ENCODE measurements at regions not wholly inside any gene's neighbourhood (a gene's known extent, or its start where the extent isn't known, plus 50 kb on each side); places are given as distances from the start of the nearest gene placed in this dataset.

- Mint-ChIP-seq H3K27ac (no peak overlapping the region), H3K36me3 (no peaks in the 10 kb centered on the region), H3K9me3 (peaks cover 5 to 12% of the 10 kb centered on the region in 2 donors)
- no peak for DNase-seq (ENCODE audit: low spot score in 2 of 2)
- ATAC-seq: no peak
Observed at GRCh38 chr2:220315098-220315823, 687.8 kb downstream of the SLC4A3 start.

- Mint-ChIP-seq H3K9me3 (peaks cover 13 to 24% of the 10 kb centered on the region in 2 donors), H3K36me3 (no peaks in the 10 kb centered on the region), H3K27ac (no peak overlapping the region)
- no peak for ATAC-seq
- no peak for DNase-seq (ENCODE audit: low spot score in 2 of 2)
Observed at GRCh38 chr2:220318037-220318436, 690.6 kb downstream of the SLC4A3 start.

GRCh38 chr2:220318508-220318907 is 691.1 kb downstream of the SLC4A3 start:
- DNase-seq (ENCODE audit: low spot score in 2 of 2) (no peak), ATAC-seq (no peak)
- H3K9me3 Mint-ChIP-seq: peaks cover 13 to 24% of the 10 kb centered on the region in 2 donors
- H3K36me3 Mint-ChIP-seq: no peaks in the 10 kb centered on the region
- no peak overlapping the region for H3K27ac Mint-ChIP-seq

GRCh38 chr2:220320326-220320725 is 692.9 kb downstream of the SLC4A3 start:
- no peak for DNase-seq (ENCODE audit: low spot score in 2 of 2)
- peaks cover 13 to 17% of the 10 kb centered on the region in 2 donors for H3K9me3 Mint-ChIP-seq

GRCh38 chr2:220332886-220333285 is 705.5 kb downstream of the SLC4A3 start:
- no peak for ATAC-seq
- Mint-ChIP-seq H3K9me3 (peaks cover 22 to 38% of the 10 kb centered on the region in 2 donors), H3K27ac (no peak overlapping the region), H3K36me3 (peaks cover 0 to 8% of the 10 kb centered on the region in 2 donors)
- no peak for DNase-seq (ENCODE audit: low spot score in 2 of 2)

More at GRCh38 chr2:220320326-220320725, 692.9 kb downstream of the SLC4A3 start:
- H3K27ac Mint-ChIP-seq: no peak overlapping the region
- no peak for ATAC-seq
- H3K36me3 Mint-ChIP-seq: no peaks in the 10 kb centered on the region

- Mint-ChIP-seq H3K36me3 (peaks cover 0 to 8% of the 10 kb centered on the region in 2 donors), H3K9me3 (peaks cover 16 to 32% of the 10 kb centered on the region in 2 donors), H3K27ac (no peak overlapping the region)
- no peak for ATAC-seq
- no peak for DNase-seq (ENCODE audit: low spot score in 2 of 2)
Observed at GRCh38 chr2:220334210-220334609, 706.8 kb downstream of the SLC4A3 start.

- ATAC-seq (no peak), DNase-seq (ENCODE audit: low spot score in 2 of 2) (no peak)
- H3K27ac Mint-ChIP-seq: no peak overlapping the region
Observed at GRCh38 chr2:220334871-220335590, 707.6 kb downstream of the SLC4A3 start.

GRCh38 chr2:220335591-220335915 is 708.1 kb downstream of the SLC4A3 start:
- DNase-seq (ENCODE audit: low spot score in 2 of 2) (no peak), ATAC-seq (no peak)
- H3K36me3 Mint-ChIP-seq: peaks cover 0 to 8% of the 10 kb centered on the region in 2 donors
- H3K9me3 Mint-ChIP-seq: peaks cover 16 to 25% of the 10 kb centered on the region in 2 donors
- no peak overlapping the region for H3K27ac Mint-ChIP-seq

More at GRCh38 chr2:220334871-220335590, 707.6 kb downstream of the SLC4A3 start:
- Mint-ChIP-seq H3K36me3 (peaks cover 0 to 8% of the 10 kb centered on the region in 2 donors), H3K9me3 (peaks cover 16 to 27% of the 10 kb centered on the region in 2 donors)

- Mint-ChIP-seq H3K36me3 (peaks cover 0 to 8% of the 10 kb centered on the region in 2 donors), H3K9me3 (peaks cover 16 to 25% of the 10 kb centered on the region in 2 donors), H3K27ac (no peak overlapping the region)
- DNase-seq (ENCODE audit: low spot score in 2 of 2) (no peak), ATAC-seq (no peak)
Observed at GRCh38 chr2:220336771-220337170, 709.3 kb downstream of the SLC4A3 start.

- Mint-ChIP-seq H3K9me3 (peaks cover 8 to 17% of the 10 kb centered on the region in 2 donors), H3K36me3 (peaks cover 0 to 8% of the 10 kb centered on the region in 2 donors), H3K27ac (no peak overlapping the region)
- ATAC-seq: no peak
- DNase-seq (ENCODE audit: low spot score in 2 of 2): no peak
Observed at GRCh38 chr2:220337611-220338440, 710.4 kb downstream of the SLC4A3 start.

- ATAC-seq: no peak
- no peak for DNase-seq (ENCODE audit: low spot score in 2 of 2)
- Mint-ChIP-seq H3K9me3 (peaks cover 0 to 6% of the 10 kb centered on the region in 2 donors), H3K27ac (no peak overlapping the region), H3K36me3 (no peaks in the 10 kb centered on the region)
Observed at GRCh38 chr2:220341014-220341413, 713.6 kb downstream of the SLC4A3 start.

GRCh38 chr2:220346919-220347318 is 719.5 kb downstream of the SLC4A3 start:
- Mint-ChIP-seq H3K36me3 (no peaks in the 10 kb centered on the region), H3K27ac (no peak overlapping the region), H3K9me3 (peaks cover 4 to 13% of the 10 kb centered on the region in 2 donors)
- no peak for DNase-seq (ENCODE audit: low spot score in 2 of 2)
- ATAC-seq: no peak

- Mint-ChIP-seq H3K27ac (no peak overlapping the region), H3K9me3 (peaks cover 4 to 13% of the 10 kb centered on the region in 2 donors), H3K36me3 (no peaks in the 10 kb centered on the region)
- ATAC-seq: no peak
- no peak for DNase-seq (ENCODE audit: low spot score in 2 of 2)
Observed at GRCh38 chr2:220347626-220348025, 720.2 kb downstream of the SLC4A3 start.

GRCh38 chr2:220348206-220348605 is 720.8 kb downstream of the SLC4A3 start:
- no peak for ATAC-seq
- Mint-ChIP-seq H3K9me3 (peaks cover 4 to 13% of the 10 kb centered on the region in 2 donors), H3K36me3 (no peaks in the 10 kb centered on the region), H3K27ac (no peak overlapping the region)
- no peak for DNase-seq (ENCODE audit: low spot score in 2 of 2)

GRCh38 chr2:220353897-220354296 is 726.5 kb downstream of the SLC4A3 start:
- ATAC-seq (no peak), DNase-seq (ENCODE audit: low spot score in 2 of 2) (no peak)
- Mint-ChIP-seq H3K36me3 (no peaks in the 10 kb centered on the region), H3K9me3 (peaks cover 0 to 3% of the 10 kb centered on the region in 2 donors), H3K27ac (no peak overlapping the region)

- no peaks in the 10 kb centered on the region for H3K36me3 Mint-ChIP-seq
- H3K9me3 Mint-ChIP-seq: no peaks in the 10 kb centered on the region
- ATAC-seq (no peak), DNase-seq (ENCODE audit: low spot score in 2 of 2) (no peak)
- no peak overlapping the region for H3K27ac Mint-ChIP-seq
Observed at GRCh38 chr2:220356076-220356475, 728.6 kb downstream of the SLC4A3 start.

GRCh38 chr2:220365023-220365422 is 737.6 kb downstream of the SLC4A3 start:
- DNase-seq (ENCODE audit: low spot score in 2 of 2) (no peak), ATAC-seq (no peak)
- Mint-ChIP-seq H3K9me3 (peaks cover 0 to 4% of the 10 kb centered on the region in 2 donors), H3K27ac (no peak overlapping the region), H3K36me3 (no peaks in the 10 kb centered on the region)

All from activated naive CD4-positive, alpha-beta T cell treated with anti-CD3 and anti-CD28 coated beads, Interleukin-2, amount 50 U/mL, for 72 hours (primary cell).